ENCODE measurements at regions not wholly inside any gene's neighbourhood (a gene's known extent, or its start where the extent isn't known, plus 50 kb on each side); places are given as distances from the start of the nearest gene placed in this dataset.

- TF ChIP-seq RAD21 (IDR thresholded peaks at IDR 0.05) (no peak), CTCF (IDR thresholded peaks at IDR 0.05; ENCODE audit: low read depth, low read length, missing input control) (no peak), MAX (IDR thresholded peaks at IDR 0.05) (no peak), ATF3 (IDR thresholded peaks at IDR 0.05) (no peak), EGR1 (IDR thresholded peaks at IDR 0.05; ENCODE audit: low read depth in 2 of 2) (no peak), TAF1 (conservative IDR thresholded peaks at IDR 0.05) (no peak), GABPA (IDR thresholded peaks at IDR 0.05 in 1 of 2, conservative IDR thresholded peaks at IDR 0.05 in 1 of 2) (no peak), JUND (IDR thresholded peaks at IDR 0.05) (no peak), YY1 (IDR thresholded peaks at IDR 0.05) (no peak)
- TF ChIP-seq, protein P1, sequence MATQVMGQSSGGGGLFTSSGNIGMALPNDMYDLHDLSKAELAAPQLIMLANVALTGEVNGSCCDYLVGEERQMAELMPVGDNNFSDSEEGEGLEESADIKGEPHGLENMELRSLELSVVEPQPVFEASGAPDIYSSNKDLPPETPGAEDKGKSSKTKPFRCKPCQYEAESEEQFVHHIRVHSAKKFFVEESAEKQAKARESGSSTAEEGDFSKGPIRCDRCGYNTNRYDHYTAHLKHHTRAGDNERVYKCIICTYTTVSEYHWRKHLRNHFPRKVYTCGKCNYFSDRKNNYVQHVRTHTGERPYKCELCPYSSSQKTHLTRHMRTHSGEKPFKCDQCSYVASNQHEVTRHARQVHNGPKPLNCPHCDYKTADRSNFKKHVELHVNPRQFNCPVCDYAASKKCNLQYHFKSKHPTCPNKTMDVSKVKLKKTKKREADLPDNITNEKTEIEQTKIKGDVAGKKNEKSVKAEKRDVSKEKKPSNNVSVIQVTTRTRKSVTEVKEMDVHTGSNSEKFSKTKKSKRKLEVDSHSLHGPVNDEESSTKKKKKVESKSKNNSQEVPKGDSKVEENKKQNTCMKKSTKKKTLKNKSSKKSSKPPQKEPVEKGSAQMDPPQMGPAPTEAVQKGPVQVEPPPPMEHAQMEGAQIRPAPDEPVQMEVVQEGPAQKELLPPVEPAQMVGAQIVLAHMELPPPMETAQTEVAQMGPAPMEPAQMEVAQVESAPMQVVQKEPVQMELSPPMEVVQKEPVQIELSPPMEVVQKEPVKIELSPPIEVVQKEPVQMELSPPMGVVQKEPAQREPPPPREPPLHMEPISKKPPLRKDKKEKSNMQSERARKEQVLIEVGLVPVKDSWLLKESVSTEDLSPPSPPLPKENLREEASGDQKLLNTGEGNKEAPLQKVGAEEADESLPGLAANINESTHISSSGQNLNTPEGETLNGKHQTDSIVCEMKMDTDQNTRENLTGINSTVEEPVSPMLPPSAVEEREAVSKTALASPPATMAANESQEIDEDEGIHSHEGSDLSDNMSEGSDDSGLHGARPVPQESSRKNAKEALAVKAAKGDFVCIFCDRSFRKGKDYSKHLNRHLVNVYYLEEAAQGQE (IDR thresholded peaks at IDR 0.05): no peak
- TF ChIP-seq, protein P2, sequence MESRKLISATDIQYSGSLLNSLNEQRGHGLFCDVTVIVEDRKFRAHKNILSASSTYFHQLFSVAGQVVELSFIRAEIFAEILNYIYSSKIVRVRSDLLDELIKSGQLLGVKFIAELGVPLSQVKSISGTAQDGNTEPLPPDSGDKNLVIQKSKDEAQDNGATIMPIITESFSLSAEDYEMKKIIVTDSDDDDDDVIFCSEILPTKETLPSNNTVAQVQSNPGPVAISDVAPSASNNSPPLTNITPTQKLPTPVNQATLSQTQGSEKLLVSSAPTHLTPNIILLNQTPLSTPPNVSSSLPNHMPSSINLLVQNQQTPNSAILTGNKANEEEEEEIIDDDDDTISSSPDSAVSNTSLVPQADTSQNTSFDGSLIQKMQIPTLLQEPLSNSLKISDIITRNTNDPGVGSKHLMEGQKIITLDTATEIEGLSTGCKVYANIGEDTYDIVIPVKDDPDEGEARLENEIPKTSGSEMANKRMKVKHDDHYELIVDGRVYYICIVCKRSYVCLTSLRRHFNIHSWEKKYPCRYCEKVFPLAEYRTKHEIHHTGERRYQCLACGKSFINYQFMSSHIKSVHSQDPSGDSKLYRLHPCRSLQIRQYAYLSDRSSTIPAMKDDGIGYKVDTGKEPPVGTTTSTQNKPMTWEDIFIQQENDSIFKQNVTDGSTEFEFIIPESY (IDR thresholded peaks at IDR 0.05): no peak
These were observed 147.5 kb upstream of the MBNL1 start for GRCh38 chr3:152121270-152121636.
